HepG2 (cell line): ENCODE measurements at regions not wholly inside any gene's neighbourhood (a gene's known extent, or its start where the extent isn't known, plus 50 kb on each side); places are given as distances from the start of the nearest gene placed in this dataset.

Experiments used
- ATAC-seq: fragments of 200-7000 bp; cut with Tn5 transposase; 3 replicates; pipeline ENCODE4 v1.9.1; 2020; ENCODE audit warnings: mild to moderate bottlenecking, moderate library complexity
- BruUV-seq: library from RNA; stranded (reverse); fragments of 400-500 nt; replicated peaks from 2 replicates; lab custom pipeline; 2021; lab: Mats Ljungman, UMichigan
- CTCF ChIA-PET: fragments of 300-600 bp; formaldehyde crosslinking; extraction: SDS; loops from one replicate; lab custom pipeline; 2021; ENCODE audit warnings: low total read pairs, inconsistent platforms, low intra/inter-chr PET ratio; lab: Yijun Ruan, JAX
- POLR2A ChIA-PET: fragments of 350-600 bp; sonication (Branson Sonifier 250); formaldehyde crosslinking; loops from one replicate; lab custom pipeline; 2020; ENCODE audit warnings: antibody characterized with exemption, inconsistent platforms; lab: Yijun Ruan, JAX
- DNase-seq: peaks from one replicate; pipeline ENCODE4 v3.0.0-alpha.2; 2015; ENCODE audit warnings: low spot score
- FAIRE-seq: peaks from 3 replicates; lab custom pipeline; 2011; peaks lifted over from hg19 to GRCh38; lab: Jason Lieb, UNC
- H2AFZ ChIP-seq: one replicate; pipeline ENCODE4 v1.6.1; 2011; ENCODE audit warnings: low read length, inconsistent platforms
- H3K27ac ChIP-seq: fragments of 300-600 bp; 3 replicates; pipeline ENCODE4 v1.8.0; 2011; ENCODE audit warnings: mixed run types, mild to moderate bottlenecking, mixed read lengths, low read length, inconsistent platforms; ENCODE audit not compliant: insufficient read depth; ENCODE audit errors: extremely low read length
- H3K27me3 ChIP-seq, 2 experiments: fragments of 200-600 bp in 1 of 2; 2 replicates in 1 of 2; 3 replicates in 1 of 2; pipeline versions ENCODE4 v1.6.0 to v1.8.0; 2011; ENCODE audit warnings: low read length in 2 of 2, mild to moderate bottlenecking in 2 of 2, moderate library complexity in 2 of 2, inconsistent platforms in 1 of 2; ENCODE audit not compliant: insufficient read depth in 2 of 2, control insufficient read depth in 1 of 2
- H3K36me3 ChIP-seq, 2 experiments: fragments of 200-600 bp in 1 of 2; replicated peaks in 1 of 2; 2 replicates in 1 of 2; 3 replicates in 1 of 2; pipeline versions ENCODE4 v1.5.1 to v1.8.0; 2011; ENCODE audit warnings: low read length in 2 of 2, inconsistent platforms in 1 of 2; ENCODE audit not compliant: insufficient read depth in 2 of 2, control insufficient read depth in 1 of 2
- H3K4me1 ChIP-seq: 2 replicates; pipeline ENCODE4 v1.5.1; 2012; ENCODE audit warnings: low read length, inconsistent platforms; ENCODE audit not compliant: insufficient read depth
- H3K4me2 ChIP-seq: 2 replicates; pipeline ENCODE4 v1.6.0; 2011; ENCODE audit warnings: low read depth, low read length, inconsistent platforms
- H3K4me3 ChIP-seq, 3 experiments: fragments of 200-600 bp in 1 of 3; sonication (generic), shearing (Covaris generic) in 1 of 3; replicated peaks in 1 of 3; 2 replicates each; pipeline ENCODE4 v1.5.1; 2011 to 2016; ENCODE audit warnings: low read length in 3 of 3, inconsistent platforms in 2 of 3, low read depth in 2 of 3, mild to moderate bottlenecking in 2 of 3, control low read depth in 1 of 3, mixed read lengths in 1 of 3; ENCODE audit not compliant: insufficient read depth in 1 of 3
- H3K79me2 ChIP-seq: one replicate; pipeline ENCODE4 v1.6.1; 2011; ENCODE audit warnings: low read length, inconsistent platforms; ENCODE audit not compliant: insufficient read depth
- H3K9ac ChIP-seq: 2 replicates; pipeline ENCODE4 v1.6.0; 2011; ENCODE audit warnings: mild to moderate bottlenecking, low read depth, low read length, inconsistent platforms; ENCODE audit not compliant: insufficient read depth
- H3K9me3 ChIP-seq: 2 replicates; pipeline ENCODE4 v1.5.1; 2012; ENCODE audit warnings: mild to moderate bottlenecking, low read length
- H4K20me1 ChIP-seq: 2 replicates; pipeline ENCODE4 v1.6.0; 2011; ENCODE audit warnings: inconsistent platforms, mild to moderate bottlenecking, low read length, moderate library complexity; ENCODE audit not compliant: insufficient read depth
- ADNP ChIP-seq: sonication (generic); formaldehyde crosslinking; IDR thresholded peaks from 2 replicates; pipeline ENCODE4 v1.4.0; 2020; ENCODE audit warnings: missing genetic modification reagents
- HIVEP1 ChIP-seq: sonication (generic); formaldehyde crosslinking; IDR thresholded peaks from 2 replicates; pipeline ENCODE4 v1.4.0; 2020; ENCODE audit warnings: mild to moderate bottlenecking, missing genetic modification reagents
- KLF13 ChIP-seq: sonication (generic); formaldehyde crosslinking; IDR thresholded peaks from 2 replicates; pipeline ENCODE4 v1.4.0; 2020; ENCODE audit warnings: mild to moderate bottlenecking, missing genetic modification reagents
- SMARCC2 ChIP-seq: fragments of 450-650 bp; IDR thresholded peaks from 2 replicates; pipeline ENCODE4 v1.6.1; 2017; ENCODE audit warnings: antibody characterized with exemption, mild to moderate bottlenecking
- TCF7 ChIP-seq: sonication (generic); IDR thresholded peaks from 2 replicates; pipeline ENCODE4 v1.6.1; 2016; ENCODE audit warnings: antibody characterized with exemption, low read depth
- TMF1 ChIP-seq: sonication (generic); formaldehyde crosslinking; IDR thresholded peaks from 2 replicates; pipeline ENCODE4 v1.8.1; 2022; ENCODE audit warnings: low read depth, missing genetic modification reagents
- ZBTB7A ChIP-seq: sonication (generic); formaldehyde crosslinking; IDR thresholded peaks from 2 replicates; pipeline ENCODE4 v1.8.0; 2022; ENCODE audit warnings: mild to moderate bottlenecking, missing genetic modification reagents
- ZNF343 ChIP-seq: sonication (generic); formaldehyde crosslinking; IDR thresholded peaks from 2 replicates; pipeline ENCODE4 v1.4.0; 2020; ENCODE audit warnings: mild to moderate bottlenecking, missing genetic modification reagents
- ZNF629 ChIP-seq: sonication (generic); formaldehyde crosslinking; conservative IDR thresholded peaks from 2 replicates; pipeline ENCODE4 v1.5.0; 2020; ENCODE audit warnings: missing genetic modification reagents
- WGBS: methylation state at CpG from one replicate; pipeline ENCODE4 v1.1.6; 2017; ENCODE audit warnings: low lambda C conversion rate; 5-methylcytosine and 5-hydroxymethylcytosine counted together
- in situ Hi-C: cut with HindIII; loops from 2 replicates; pipeline ENCODE4 v1.10.0; 2017; ENCODE audit warnings: low pct_unique_long_range_greater_than_20kb; ENCODE audit not compliant: extremely low pct_ligation_motif_present
- intact Hi-C: fragments of 100-400 bp; cut with micrococcal nuclease; formaldehyde crosslinking; loops from one replicate; pipeline ENCODE4 v1.10.0; 2022; ENCODE audit not compliant: unreplicated experiment
- TF ChIP-seq, protein P1 (sequence below): sonication (generic); formaldehyde crosslinking; IDR thresholded peaks from 2 replicates; pipeline ENCODE4 v1.8.1; 2023; ENCODE audit warnings: mild to moderate bottlenecking, missing genetic modification reagents, borderline replicate concordance

DNA sequence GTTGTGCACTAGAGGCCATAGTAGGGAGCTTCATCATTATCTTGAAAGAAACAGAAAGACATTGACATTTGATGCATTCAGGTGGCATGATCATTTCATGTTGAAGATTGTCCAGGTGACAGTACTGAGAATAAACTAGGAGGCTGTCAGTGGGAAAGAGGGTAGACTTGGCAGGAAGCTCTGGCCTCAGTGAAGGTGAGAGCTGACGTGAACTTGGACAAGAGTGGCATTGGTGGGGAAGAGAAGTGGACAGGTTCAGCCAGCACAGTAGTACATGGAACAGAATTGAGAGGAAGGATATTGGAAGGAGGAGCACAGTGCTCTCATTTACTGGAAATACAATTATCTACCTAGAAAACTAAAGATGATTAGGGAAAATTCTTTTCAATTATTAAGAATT is 245.2 kb downstream of the CYRIA start:
- no peak overlapping the region for H2AFZ ChIP-seq
- H3K4me1 ChIP-seq = peaks cover 15% of the 10 kb centered on the region
- peaks cover 4% of the 10 kb centered on the region; the same call in 1 of the 2 replicates for H3K9me3 ChIP-seq
- no peaks in the 10 kb centered on the region for H3K36me3 ChIP-seq
- no peaks in the 10 kb centered on the region for H3K79me2 ChIP-seq
- BruUV-seq = no TSS peak
- TF ChIP-seq TCF7 (no peak), ADNP (CRISPR knock-in tag) (no peak), ZNF343 (CRISPR knock-in tag) (no peak), ZBTB7A (CRISPR knock-in tag) (no peak), ZNF629 (CRISPR knock-in tag) (no peak), SMARCC2 (no peak)
- ATAC-seq = no peak
- POLR2A ChIA-PET = no interaction called here
- H3K4me3 ChIP-seq = no peak overlapping the region
- H3K4me2 ChIP-seq = no peak overlapping the region
- no peak overlapping the region for H3K27ac ChIP-seq
- intact Hi-C loops (no loop called here), in situ Hi-C loops (no loop called here)
- 69% methylated on average over 1 of the region's 1 CpG for WGBS
- DNase-seq = no peak
- no peaks in the 10 kb centered on the region for H4K20me1 ChIP-seq
- no peak overlapping the region for H3K9ac ChIP-seq
- H3K27me3 ChIP-seq = no peaks in the 10 kb centered on the region
- CTCF ChIA-PET = no interaction called here
- no peak for FAIRE-seq

DNA sequence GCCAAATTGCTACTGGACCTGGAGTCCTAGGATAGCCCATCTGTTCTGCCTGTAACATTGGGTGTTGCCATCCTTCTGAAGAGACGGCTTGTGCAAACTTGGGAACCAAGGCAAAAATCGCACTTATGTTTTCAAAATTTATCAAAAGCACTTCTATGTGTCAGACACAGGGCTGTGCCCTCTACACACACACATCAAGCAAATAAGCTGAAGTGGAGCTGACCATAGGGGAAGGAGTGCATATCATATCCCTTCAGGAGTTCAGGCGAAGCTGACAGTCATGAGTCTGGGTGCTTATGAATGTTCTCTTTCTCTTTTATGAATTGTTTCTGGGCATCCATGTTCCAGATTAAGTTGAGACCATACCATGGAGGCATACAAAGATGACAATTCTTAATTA is 247.9 kb downstream of the CYRIA start:
- no peak overlapping the region for H3K4me2 ChIP-seq
- no peak overlapping the region for H2AFZ ChIP-seq
- no peak overlapping the region for H3K4me3 ChIP-seq
- no TSS peak for BruUV-seq
- FAIRE-seq (no peak), ATAC-seq (no peak), DNase-seq (no peak)
- no peaks in the 10 kb centered on the region for H4K20me1 ChIP-seq
- H3K27ac ChIP-seq = no peak overlapping the region
- H3K9ac ChIP-seq = no peak overlapping the region
- H3K9me3 ChIP-seq = peaks cover 6% of the 10 kb centered on the region; the same call in 1 of the 2 replicates
- no peaks in the 10 kb centered on the region for H3K36me3 ChIP-seq
- ChIA-PET POLR2A (no interaction called here), CTCF (no interaction called here)
- in situ Hi-C loops = no loop called here
- no peaks in the 10 kb centered on the region for H3K79me2 ChIP-seq
- 78% methylated on average over 3 of the region's 3 CpGs for WGBS
- no peaks in the 10 kb centered on the region for H3K4me1 ChIP-seq
- TF ChIP-seq TMF1 (no peak), KLF13 (CRISPR knock-in tag) (no peak), HIVEP1 (CRISPR knock-in tag) (no peak)
- TF ChIP-seq, protein P1, sequence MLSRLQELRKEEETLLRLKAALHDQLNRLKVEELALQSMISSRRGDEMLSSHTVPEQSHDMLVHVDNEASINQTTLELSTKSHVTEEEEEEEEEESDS (CRISPR knock-in tag) = no peak
- intact Hi-C loops = no loop called here
- H3K27me3 ChIP-seq = no peaks in the 10 kb centered on the region
